ENCODE measurements at regions not wholly inside any gene's neighbourhood (a gene's known extent, or its start where the extent isn't known, plus 50 kb on each side); places are given as distances from the start of the nearest gene placed in this dataset.

DNA sequence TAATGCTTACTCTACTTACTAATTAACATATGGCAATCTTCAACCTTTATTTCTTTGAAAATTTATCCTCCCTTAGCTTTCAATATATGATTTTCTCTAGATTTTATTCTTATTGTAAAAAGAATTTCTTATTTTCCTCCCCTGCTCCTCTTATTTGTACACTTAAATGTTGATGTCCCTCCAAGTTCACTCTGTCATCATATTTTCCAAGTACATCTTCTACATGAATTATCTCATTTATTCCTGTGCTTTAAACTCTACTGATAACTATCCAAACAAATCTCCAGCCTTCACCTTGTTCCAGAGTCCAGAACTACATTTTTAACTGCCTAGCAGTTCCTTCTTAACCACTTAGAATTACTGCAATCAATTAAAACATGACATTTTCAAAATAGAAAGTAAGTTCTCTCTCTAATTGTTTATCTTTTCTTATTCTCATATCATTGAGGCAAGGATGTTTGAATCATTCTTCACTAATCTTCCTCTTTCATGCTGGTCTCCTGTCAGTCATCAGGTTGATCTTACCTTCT, 261.6 kb upstream of the FAR2 start:
- no peak overlapping the region for H3K27ac ChIP-seq
- no peak overlapping the region for H3K9ac ChIP-seq
- no peaks in the 10 kb centered on the region for H3K36me3 ChIP-seq
- H2AFZ ChIP-seq (replicated peaks) = no peak overlapping the region
- no peak for DNase-seq (ENCODE audit: low spot score)
- TF ChIP-seq EZH2phosphoT487 (IDR thresholded peaks at IDR 0.05) (no peak), EZH2 (IDR thresholded peaks at IDR 0.05) (no peak)
- H4K20me1 ChIP-seq (ENCODE audit: low read depth) = no peaks in the 10 kb centered on the region
- Mint-ChIP-seq H3K27ac (no peak overlapping the region), H3K9me3 (no peaks in the 10 kb centered on the region), H3K4me1 (no peaks in the 10 kb centered on the region), H3K36me3 (no peaks in the 10 kb centered on the region), H3K27me3 (ENCODE audit: insufficient read depth, low read depth) (no peaks in the 10 kb centered on the region), H3K4me3 (no peak overlapping the region)
- no peaks in the 10 kb centered on the region for H3K27me3 ChIP-seq
- no peaks in the 10 kb centered on the region for H3K9me3 ChIP-seq (ENCODE audit: low read depth)
- H3K4me3 ChIP-seq = no peak overlapping the region
- no peaks in the 10 kb centered on the region for H3K79me2 ChIP-seq (ENCODE audit: low read depth)
- no peaks in the 10 kb centered on the region for H3F3A ChIP-seq (ENCODE audit: low read depth)
- H3K4me1 ChIP-seq = no peaks in the 10 kb centered on the region
- no peak overlapping the region for H3K4me2 ChIP-seq

DNA sequence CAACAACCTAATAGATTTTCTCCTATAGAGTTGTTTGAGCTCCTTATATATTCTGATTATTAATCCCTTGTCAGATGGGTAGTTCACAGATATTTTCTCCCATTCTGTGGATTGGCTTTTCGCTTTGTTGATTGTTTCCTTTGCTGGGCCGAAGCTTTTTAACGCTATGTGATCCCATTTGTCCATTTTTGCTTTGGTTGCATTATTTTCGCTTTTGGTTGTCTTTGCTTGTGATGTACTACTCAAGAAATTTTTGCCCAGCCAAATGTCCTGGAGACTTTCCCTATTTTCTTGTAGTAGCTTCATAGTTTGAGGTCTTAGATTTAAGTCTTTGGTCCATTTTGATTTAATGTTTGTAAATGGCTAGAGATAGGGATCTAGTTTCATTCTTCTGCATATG, 258.4 kb upstream of the FAR2 start:
- Mint-ChIP-seq H3K9me3 (no peaks in the 10 kb centered on the region), H3K4me3 (no peak overlapping the region), H3K4me1 (no peaks in the 10 kb centered on the region), H3K27ac (no peak overlapping the region), H3K27me3 (ENCODE audit: insufficient read depth, low read depth) (no peaks in the 10 kb centered on the region), H3K36me3 (no peaks in the 10 kb centered on the region)
- TF ChIP-seq CTCF (IDR thresholded peaks at IDR 0.05) = no peak
- no peak for TF ChIP-seq EZH2phosphoT487 (IDR thresholded peaks at IDR 0.05)
- no peak for TF ChIP-seq EZH2 (IDR thresholded peaks at IDR 0.05)
- Histone ChIP-seq H2AFZ (replicated peaks) (no peak overlapping the region), H3K27ac (no peak overlapping the region), H3K27me3 (no peaks in the 10 kb centered on the region), H3K4me3 (no peak overlapping the region), H3K36me3 (no peaks in the 10 kb centered on the region), H3K79me2 (ENCODE audit: low read depth) (no peaks in the 10 kb centered on the region), H3K4me2 (no peak overlapping the region), H3K4me1 (no peaks in the 10 kb centered on the region), H3K9ac (no peak overlapping the region), H3K9me3 (ENCODE audit: low read depth) (no peaks in the 10 kb centered on the region), H4K20me1 (ENCODE audit: low read depth) (no peaks in the 10 kb centered on the region), H3F3A (ENCODE audit: low read depth) (no peaks in the 10 kb centered on the region)
- DNase-seq (ENCODE audit: low spot score) = no peak

GRCh38 chr12:28891126-28891525, 258.0 kb upstream of the FAR2 start:
- no peaks in the 10 kb centered on the region for H3K9me3 Mint-ChIP-seq
- H3K4me3 Mint-ChIP-seq = no peak overlapping the region
- no peak overlapping the region for H3K4me2 ChIP-seq
- no peak overlapping the region for H3K27ac Mint-ChIP-seq
- H3K79me2 ChIP-seq (ENCODE audit: low read depth) = no peaks in the 10 kb centered on the region
- H3K36me3 ChIP-seq = no peaks in the 10 kb centered on the region
- H3K27me3 ChIP-seq = no peaks in the 10 kb centered on the region
- no peaks in the 10 kb centered on the region for H3K9me3 ChIP-seq (ENCODE audit: low read depth)
- H2AFZ ChIP-seq (replicated peaks) = no peak overlapping the region
- no peaks in the 10 kb centered on the region for H3K36me3 Mint-ChIP-seq
- H3K27ac ChIP-seq = no peak overlapping the region
- no peak for TF ChIP-seq EZH2phosphoT487 (IDR thresholded peaks at IDR 0.05)
- TF ChIP-seq CTCF (IDR thresholded peaks at IDR 0.05) = no peak
- TF ChIP-seq EZH2 (IDR thresholded peaks at IDR 0.05) = no peak
- no peak for DNase-seq (ENCODE audit: low spot score)
- no peaks in the 10 kb centered on the region for H3K27me3 Mint-ChIP-seq (ENCODE audit: insufficient read depth, low read depth)
- H3F3A ChIP-seq (ENCODE audit: low read depth) = no peaks in the 10 kb centered on the region
- no peaks in the 10 kb centered on the region for H3K4me1 ChIP-seq
- no peaks in the 10 kb centered on the region for H4K20me1 ChIP-seq (ENCODE audit: low read depth)
- H3K4me1 Mint-ChIP-seq = no peaks in the 10 kb centered on the region
- H3K4me3 ChIP-seq = no peak overlapping the region
- no peak overlapping the region for H3K9ac ChIP-seq

DNA sequence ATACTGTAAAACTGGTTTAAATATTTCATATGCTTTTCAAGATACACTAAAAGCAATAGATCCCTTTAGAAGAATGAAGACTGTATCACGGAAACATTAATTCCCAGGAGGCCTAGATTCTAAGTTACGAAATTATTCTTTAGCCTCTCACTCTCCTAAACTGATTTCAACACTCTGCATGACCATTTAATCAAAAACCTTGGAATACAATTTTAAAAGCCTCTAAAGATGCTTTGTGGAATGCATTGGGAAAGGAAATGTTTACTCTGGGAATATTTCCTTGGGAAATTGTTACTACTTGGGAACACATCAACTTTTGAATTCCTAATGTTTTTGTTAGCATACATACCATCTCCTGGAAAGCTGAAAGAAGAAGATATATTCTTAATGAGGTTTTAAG, 255.7 kb upstream of the FAR2 start:
- no peaks in the 10 kb centered on the region for H3K36me3 ChIP-seq

More for the DNA sequence above, 255.7 kb upstream of the FAR2 start:
- no peaks in the 10 kb centered on the region for H3F3A ChIP-seq (ENCODE audit: low read depth)
- no peaks in the 10 kb centered on the region for H3K4me1 ChIP-seq
- H3K4me3 ChIP-seq = no peak overlapping the region
- no peak overlapping the region for H3K4me2 ChIP-seq
- no peak overlapping the region for H3K27ac Mint-ChIP-seq
- H3K27ac ChIP-seq = no peak overlapping the region
- TF ChIP-seq EZH2 (IDR thresholded peaks at IDR 0.05) (no peak), CTCF (IDR thresholded peaks at IDR 0.05) (no peak), EZH2phosphoT487 (IDR thresholded peaks at IDR 0.05) (no peak)
- H2AFZ ChIP-seq (replicated peaks) = no peak overlapping the region
- H3K4me1 Mint-ChIP-seq = no peaks in the 10 kb centered on the region
- H3K9me3 ChIP-seq (ENCODE audit: low read depth) = no peaks in the 10 kb centered on the region
- H3K36me3 Mint-ChIP-seq = no peaks in the 10 kb centered on the region
- no peaks in the 10 kb centered on the region for H3K27me3 Mint-ChIP-seq (ENCODE audit: insufficient read depth, low read depth)
- H3K9me3 Mint-ChIP-seq = no peaks in the 10 kb centered on the region
- no peaks in the 10 kb centered on the region for H3K79me2 ChIP-seq (ENCODE audit: low read depth)
- no peak overlapping the region for H3K4me3 Mint-ChIP-seq
- H4K20me1 ChIP-seq (ENCODE audit: low read depth) = no peaks in the 10 kb centered on the region
- H3K27me3 ChIP-seq = no peaks in the 10 kb centered on the region
- no peak for DNase-seq (ENCODE audit: low spot score)
- no peak overlapping the region for H3K9ac ChIP-seq
